RWPE2 (cell line): ENCODE measurements at regions not wholly inside any gene's neighbourhood (a gene's known extent, or its start where the extent isn't known, plus 50 kb on each side); places are given as distances from the start of the nearest gene placed in this dataset.

Experiments used
- ATAC-seq: fragments of 200-7000 bp; cut with Tn5 transposase; 3 replicates; pipeline ENCODE4 v1.9.1; 2021; ENCODE audit warnings: low read depth
- DNase-seq: peaks from one replicate; pipeline ENCODE4 v3.0.0-alpha.2; 2020; ENCODE audit warnings: low spot score
- H3K27ac ChIP-seq: fragments of 450-650 bp; 2 replicates; pipeline ENCODE4 v1.5.1; 2017; ENCODE audit warnings: mild to moderate bottlenecking; ENCODE audit not compliant: poor library complexity, severe bottlenecking
- H3K27me3 ChIP-seq: fragments of 250-450 bp; sonication (Bioruptor Pico); 2 replicates; pipeline ENCODE4 v1.5.1; 2021; ENCODE audit warnings: mild to moderate bottlenecking, moderate library complexity; ENCODE audit not compliant: insufficient read depth, poor library complexity, severe bottlenecking
- H3K36me3 ChIP-seq: fragments of 250-450 bp; sonication (Bioruptor Pico); 2 replicates; pipeline ENCODE4 v1.5.1; 2020; ENCODE audit warnings: low read depth, mild to moderate bottlenecking, moderate library complexity
- H3K4me1 ChIP-seq: fragments of 250-450 bp; sonication (Bioruptor Pico); 2 replicates; pipeline ENCODE4 v1.5.1; 2021; ENCODE audit warnings: mild to moderate bottlenecking, moderate library complexity; ENCODE audit not compliant: insufficient read depth, poor library complexity, severe bottlenecking
- H3K4me3 ChIP-seq: fragments of 250-450 bp; sonication (Bioruptor Pico); 2 replicates; pipeline ENCODE4 v1.5.1; 2021; ENCODE audit warnings: mild to moderate bottlenecking, moderate library complexity; ENCODE audit not compliant: severe bottlenecking
- H3K9me3 ChIP-seq: fragments of 250-450 bp; sonication (Bioruptor Pico); 2 replicates; pipeline ENCODE4 v1.5.1; 2021; ENCODE audit warnings: mild to moderate bottlenecking, moderate library complexity; ENCODE audit not compliant: severe bottlenecking
- TF ChIP-seq, protein P1 (sequence below): fragments of 450-650 bp; IDR thresholded peaks from one replicate; pipeline ENCODE4 v1.5.1; 2017; ENCODE audit warnings: mild to moderate bottlenecking, moderate library complexity; ENCODE audit not compliant: poor library complexity, severe bottlenecking

DNA sequence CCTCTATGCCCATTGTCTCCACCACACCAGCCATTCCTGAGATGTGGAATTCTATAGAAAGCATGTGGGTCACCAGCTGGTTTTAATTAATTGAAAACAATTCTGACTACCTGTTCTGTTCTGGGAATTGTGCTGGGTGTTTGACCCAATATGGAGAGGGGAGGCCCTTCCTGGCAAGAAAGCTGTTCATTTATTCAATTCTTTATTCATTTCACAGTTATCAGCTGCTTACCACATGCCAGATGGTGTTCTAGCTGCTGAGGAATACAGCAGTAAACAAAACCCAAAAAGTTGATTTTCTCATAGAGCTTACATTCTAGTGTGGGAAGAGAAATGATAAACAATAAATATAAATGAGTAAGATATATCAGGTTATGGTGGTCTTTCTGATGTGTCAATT lies 296.1 kb upstream of the RASGRP1 start:
- no peaks in the 10 kb centered on the region for H3K36me3 ChIP-seq
- no peak for ATAC-seq
- no peak overlapping the region for H3K4me3 ChIP-seq
- no peaks in the 10 kb centered on the region for H3K9me3 ChIP-seq
- TF ChIP-seq, protein P1, sequence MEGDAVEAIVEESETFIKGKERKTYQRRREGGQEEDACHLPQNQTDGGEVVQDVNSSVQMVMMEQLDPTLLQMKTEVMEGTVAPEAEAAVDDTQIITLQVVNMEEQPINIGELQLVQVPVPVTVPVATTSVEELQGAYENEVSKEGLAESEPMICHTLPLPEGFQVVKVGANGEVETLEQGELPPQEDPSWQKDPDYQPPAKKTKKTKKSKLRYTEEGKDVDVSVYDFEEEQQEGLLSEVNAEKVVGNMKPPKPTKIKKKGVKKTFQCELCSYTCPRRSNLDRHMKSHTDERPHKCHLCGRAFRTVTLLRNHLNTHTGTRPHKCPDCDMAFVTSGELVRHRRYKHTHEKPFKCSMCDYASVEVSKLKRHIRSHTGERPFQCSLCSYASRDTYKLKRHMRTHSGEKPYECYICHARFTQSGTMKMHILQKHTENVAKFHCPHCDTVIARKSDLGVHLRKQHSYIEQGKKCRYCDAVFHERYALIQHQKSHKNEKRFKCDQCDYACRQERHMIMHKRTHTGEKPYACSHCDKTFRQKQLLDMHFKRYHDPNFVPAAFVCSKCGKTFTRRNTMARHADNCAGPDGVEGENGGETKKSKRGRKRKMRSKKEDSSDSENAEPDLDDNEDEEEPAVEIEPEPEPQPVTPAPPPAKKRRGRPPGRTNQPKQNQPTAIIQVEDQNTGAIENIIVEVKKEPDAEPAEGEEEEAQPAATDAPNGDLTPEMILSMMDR, result no peak
- H3K27me3 ChIP-seq, result no peaks in the 10 kb centered on the region
- H3K27ac ChIP-seq, result no peak overlapping the region
- H3K4me1 ChIP-seq, result no peaks in the 10 kb centered on the region
- DNase-seq, result no peak

DNA sequence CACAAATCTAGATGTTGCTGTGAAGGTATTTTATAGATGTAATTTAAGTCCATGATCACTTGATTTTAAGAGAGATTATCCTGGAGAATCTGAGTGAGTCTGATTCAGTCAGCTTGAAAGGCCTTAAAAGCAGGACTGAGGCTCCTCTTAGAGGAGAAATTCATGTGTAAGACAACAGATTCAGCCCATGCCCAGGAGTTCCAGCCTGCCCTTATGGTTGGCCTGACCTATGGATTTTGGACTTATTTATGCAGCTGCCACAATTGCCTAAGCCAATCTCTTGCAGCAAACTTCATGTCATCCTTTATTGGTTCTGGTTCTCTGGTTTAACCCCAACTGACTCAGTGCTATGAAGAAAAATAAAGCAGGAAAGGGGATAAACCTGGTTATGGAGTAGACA lies 296.5 kb upstream of the RASGRP1 start:
- TF ChIP-seq, protein P1, result no peak

DNA sequence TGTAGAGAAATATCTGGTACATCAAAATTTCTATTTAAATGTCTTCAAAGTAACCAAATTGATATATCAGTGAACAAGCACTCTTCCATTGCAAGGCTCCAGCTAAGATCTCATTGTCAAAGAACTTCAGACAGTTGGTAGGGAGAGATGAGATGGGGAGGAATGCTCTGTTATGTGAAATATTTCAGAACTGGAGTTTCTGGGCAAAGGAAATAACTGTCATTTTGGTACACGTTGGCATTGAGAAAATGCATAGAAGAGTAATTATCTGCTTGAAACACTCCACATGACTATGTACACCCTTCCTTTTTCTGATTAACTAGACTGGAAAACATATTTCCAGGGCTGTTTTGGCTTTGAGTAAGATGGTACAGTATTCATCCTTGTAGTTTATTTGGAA lies 297.5 kb upstream of the RASGRP1 start:
- no peak for ATAC-seq
- Histone ChIP-seq H3K36me3 (no peaks in the 10 kb centered on the region), H3K4me1 (no peaks in the 10 kb centered on the region), H3K4me3 (no peak overlapping the region), H3K27ac (no peak overlapping the region), H3K27me3 (no peaks in the 10 kb centered on the region), H3K9me3 (no peaks in the 10 kb centered on the region)
- no peak for DNase-seq
- TF ChIP-seq, protein P1, result no peak

More for the DNA sequence above, 296.5 kb upstream of the RASGRP1 start:
- H3K27ac ChIP-seq, result no peak overlapping the region
- no peak for ATAC-seq
- no peaks in the 10 kb centered on the region for H3K9me3 ChIP-seq
- no peaks in the 10 kb centered on the region for H3K27me3 ChIP-seq
- no peak overlapping the region for H3K4me3 ChIP-seq
- H3K36me3 ChIP-seq, result no peaks in the 10 kb centered on the region
- no peaks in the 10 kb centered on the region for H3K4me1 ChIP-seq
- DNase-seq, result no peak

DNA sequence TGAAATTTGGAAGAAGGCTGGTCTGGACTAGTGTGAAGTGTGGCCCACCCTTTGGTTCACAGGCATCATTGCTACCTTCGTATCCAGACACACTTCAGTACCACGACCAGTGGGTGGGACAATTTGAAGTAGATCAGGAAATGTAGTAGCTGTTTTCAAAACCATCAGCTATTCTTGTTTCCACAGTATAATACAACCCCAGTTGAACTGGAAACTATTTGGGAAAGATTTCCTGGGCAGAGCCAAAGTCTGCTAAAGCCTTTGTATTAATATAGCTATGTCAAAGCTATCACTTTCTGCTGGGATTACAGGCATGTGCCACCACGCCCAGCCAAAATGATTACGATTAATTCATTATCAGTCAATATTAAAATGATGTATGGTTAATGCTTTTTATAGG lies 298.8 kb upstream of the RASGRP1 start:
- DNase-seq (no peak), ATAC-seq (no peak)
- no peaks in the 10 kb centered on the region for H3K27me3 ChIP-seq
- no peaks in the 10 kb centered on the region for H3K36me3 ChIP-seq
- no peak overlapping the region for H3K4me3 ChIP-seq
- no peak overlapping the region for H3K27ac ChIP-seq
- TF ChIP-seq, protein P1, result no peak
- H3K4me1 ChIP-seq, result peaks cover 4% of the 10 kb centered on the region
- no peaks in the 10 kb centered on the region for H3K9me3 ChIP-seq

DNA sequence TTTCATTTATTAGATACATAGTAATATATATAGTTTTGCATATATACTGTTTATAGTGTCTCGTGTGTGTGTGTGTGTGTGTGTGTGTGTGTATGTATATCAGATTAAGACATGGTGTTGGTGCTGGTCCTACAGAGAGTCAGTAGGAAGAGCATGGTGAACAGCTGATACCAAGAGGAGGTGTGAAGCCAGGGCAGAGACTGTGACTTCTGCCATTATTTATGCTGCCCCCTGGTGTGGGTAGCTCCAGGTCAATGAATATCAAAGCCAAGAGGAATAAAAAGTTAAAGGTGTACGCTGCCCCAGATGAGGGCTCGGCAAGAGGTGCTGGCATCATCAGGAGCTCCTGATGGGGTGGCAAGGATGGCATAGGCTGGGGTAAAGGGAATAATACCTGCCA lies 299.5 kb upstream of the RASGRP1 start:
- peaks cover 11% of the 10 kb centered on the region for H3K4me1 ChIP-seq
- DNase-seq (no peak), ATAC-seq (no peak)
- H3K27ac ChIP-seq, result no peak overlapping the region
- TF ChIP-seq, protein P1, result peak; percentile 23
- H3K4me3 ChIP-seq, result no peak overlapping the region
- H3K27me3 ChIP-seq, result no peaks in the 10 kb centered on the region
- no peaks in the 10 kb centered on the region for H3K36me3 ChIP-seq
- H3K9me3 ChIP-seq, result no peaks in the 10 kb centered on the region
